Osteocyte (in vitro differentiated cells): ENCODE measurements at regions not wholly inside any gene's neighbourhood (a gene's known extent, or its start where the extent isn't known, plus 50 kb on each side); places are given as distances from the start of the nearest gene placed in this dataset.

ENCODE experiments used
- DNase-seq: peaks from one replicate; pipeline ENCODE4 v3.0.0; 2021; ENCODE audit warnings: mixed read lengths; ENCODE audit not compliant: unreplicated experiment; ENCODE audit errors: extremely low spot score
- H3K27ac Mint-ChIP-seq: one replicate; pipeline ENCODE4 v1.8.0; 2021; ENCODE audit warnings: mild to moderate bottlenecking, mixed read lengths; ENCODE audit not compliant: unreplicated experiment
- H3K27me3 Mint-ChIP-seq: one replicate; pipeline ENCODE4 v1.8.0; 2021; ENCODE audit warnings: mixed read lengths; ENCODE audit not compliant: unreplicated experiment
- H3K36me3 Mint-ChIP-seq: one replicate; pipeline ENCODE4 v1.8.0; 2021; ENCODE audit warnings: mixed read lengths; ENCODE audit not compliant: unreplicated experiment
- H3K4me1 Mint-ChIP-seq: one replicate; pipeline ENCODE4 v1.8.0; 2021; ENCODE audit warnings: mixed read lengths; ENCODE audit not compliant: unreplicated experiment
- H3K4me3 Mint-ChIP-seq: one replicate; pipeline ENCODE4 v1.8.0; 2021; ENCODE audit warnings: mild to moderate bottlenecking, moderate library complexity, mixed read lengths; ENCODE audit not compliant: unreplicated experiment
- H3K9me3 Mint-ChIP-seq: one replicate; pipeline ENCODE4 v1.8.0; 2021; ENCODE audit warnings: mixed read lengths; ENCODE audit not compliant: unreplicated experiment
- TF ChIP-seq, protein P1 (sequence below): fragments of 200-600 bp; sonication (generic); IDR thresholded peaks from 2 replicates; pipeline ENCODE4 v1.5.0; 2021; ENCODE audit warnings: antibody characterized with exemption, mild to moderate bottlenecking, moderate library complexity

DNA sequence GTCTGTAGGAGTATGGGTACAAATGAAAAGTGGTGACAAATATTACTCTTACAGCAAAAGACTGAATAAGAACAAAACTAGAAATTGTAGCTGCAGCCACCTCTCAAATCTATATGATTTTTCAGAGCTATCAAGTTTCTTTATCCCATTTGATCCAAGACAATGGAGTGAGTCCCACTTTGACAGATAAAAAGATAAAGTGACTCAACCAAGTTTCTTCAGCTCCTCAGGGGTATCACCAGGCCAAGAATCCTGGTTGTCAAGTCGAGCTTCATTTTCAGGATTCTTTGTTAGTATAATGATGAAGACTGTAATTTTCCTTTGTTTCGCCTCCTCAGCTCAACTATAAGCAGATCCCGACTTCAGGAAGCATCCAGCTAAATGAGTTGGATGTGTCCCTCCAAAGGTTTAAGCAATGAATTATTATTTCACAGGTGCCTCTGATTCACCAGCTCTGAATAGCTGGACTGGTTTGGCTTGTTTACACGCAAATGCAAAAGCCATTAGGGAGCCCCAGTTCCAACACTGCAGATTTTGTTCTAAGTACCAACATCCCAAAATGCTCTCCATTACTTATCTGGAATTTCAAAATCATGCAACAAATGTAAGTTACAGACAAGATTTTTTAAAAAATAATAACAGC, 238.9 kb downstream of the MAFB start:
- no peaks in the 10 kb centered on the region for H3K9me3 Mint-ChIP-seq
- DNase-seq, result peak; percentile 11
- no peaks in the 10 kb centered on the region for H3K36me3 Mint-ChIP-seq
- H3K4me1 Mint-ChIP-seq, result no peaks in the 10 kb centered on the region
- TF ChIP-seq, protein P1, sequence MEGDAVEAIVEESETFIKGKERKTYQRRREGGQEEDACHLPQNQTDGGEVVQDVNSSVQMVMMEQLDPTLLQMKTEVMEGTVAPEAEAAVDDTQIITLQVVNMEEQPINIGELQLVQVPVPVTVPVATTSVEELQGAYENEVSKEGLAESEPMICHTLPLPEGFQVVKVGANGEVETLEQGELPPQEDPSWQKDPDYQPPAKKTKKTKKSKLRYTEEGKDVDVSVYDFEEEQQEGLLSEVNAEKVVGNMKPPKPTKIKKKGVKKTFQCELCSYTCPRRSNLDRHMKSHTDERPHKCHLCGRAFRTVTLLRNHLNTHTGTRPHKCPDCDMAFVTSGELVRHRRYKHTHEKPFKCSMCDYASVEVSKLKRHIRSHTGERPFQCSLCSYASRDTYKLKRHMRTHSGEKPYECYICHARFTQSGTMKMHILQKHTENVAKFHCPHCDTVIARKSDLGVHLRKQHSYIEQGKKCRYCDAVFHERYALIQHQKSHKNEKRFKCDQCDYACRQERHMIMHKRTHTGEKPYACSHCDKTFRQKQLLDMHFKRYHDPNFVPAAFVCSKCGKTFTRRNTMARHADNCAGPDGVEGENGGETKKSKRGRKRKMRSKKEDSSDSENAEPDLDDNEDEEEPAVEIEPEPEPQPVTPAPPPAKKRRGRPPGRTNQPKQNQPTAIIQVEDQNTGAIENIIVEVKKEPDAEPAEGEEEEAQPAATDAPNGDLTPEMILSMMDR, result no peak
- no peak overlapping the region for H3K27ac Mint-ChIP-seq
- peaks cover 22% of the 10 kb centered on the region for H3K27me3 Mint-ChIP-seq
- H3K4me3 Mint-ChIP-seq, result no peak overlapping the region

DNA sequence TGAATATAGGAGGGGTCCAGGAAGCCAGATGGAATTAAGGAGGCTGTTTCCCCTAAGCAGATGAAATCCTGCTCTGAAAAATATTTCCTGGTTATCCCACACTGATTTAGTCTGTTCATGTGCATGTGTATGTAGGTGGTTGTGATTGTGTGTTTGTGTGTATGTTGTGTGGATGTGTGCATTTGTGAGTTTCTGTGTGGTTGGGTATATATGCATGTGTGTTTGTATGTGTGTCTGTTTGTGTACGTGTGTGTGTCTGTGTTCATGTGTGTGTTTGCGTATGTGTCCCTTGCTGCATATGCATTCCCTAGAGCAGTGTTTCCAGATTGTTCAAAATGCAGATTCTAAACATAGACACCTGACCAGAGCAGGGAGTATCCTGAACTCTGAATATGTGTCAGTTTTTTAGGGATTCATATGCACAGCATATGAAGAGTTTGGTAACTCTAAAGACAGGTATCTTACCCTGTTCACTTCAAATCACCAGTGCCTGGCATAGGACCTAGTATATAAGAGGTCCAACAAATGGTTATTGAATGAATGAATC, 239.8 kb downstream of the MAFB start:
- Mint-ChIP-seq H3K4me3 (no peak overlapping the region), H3K27me3 (peaks cover 18% of the 10 kb centered on the region), H3K27ac (no peak overlapping the region), H3K4me1 (no peaks in the 10 kb centered on the region), H3K36me3 (no peaks in the 10 kb centered on the region), H3K9me3 (no peaks in the 10 kb centered on the region)
- DNase-seq, result peak; percentile 2
- TF ChIP-seq, protein P1, result no peak

DNA sequence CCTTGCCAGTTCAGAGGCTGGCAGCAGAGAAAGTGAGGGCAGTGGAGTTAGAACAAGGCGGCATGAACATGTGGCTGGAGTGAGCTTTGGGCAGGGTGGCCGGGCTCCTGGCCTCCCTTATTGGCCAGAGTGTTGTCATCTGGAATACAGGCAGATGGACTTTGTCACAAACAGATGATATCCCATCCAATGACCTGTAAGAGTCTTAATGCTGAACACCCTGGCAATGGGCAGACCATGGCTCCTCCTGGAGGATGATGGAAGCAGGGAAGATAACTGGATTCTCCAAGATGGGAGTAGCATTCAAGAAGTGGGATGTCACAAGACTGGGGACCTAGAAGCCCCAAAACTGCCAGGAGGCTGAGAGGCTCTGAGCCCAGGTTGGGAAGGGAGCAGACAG, 242.1 kb downstream of the MAFB start:
- peak; percentile 73 for DNase-seq
- no peaks in the 10 kb centered on the region for H3K9me3 Mint-ChIP-seq
- no peak overlapping the region for H3K27ac Mint-ChIP-seq
- TF ChIP-seq, protein P1, result no peak
- H3K27me3 Mint-ChIP-seq, result peaks cover 16% of the 10 kb centered on the region
- H3K36me3 Mint-ChIP-seq, result no peaks in the 10 kb centered on the region
- H3K4me1 Mint-ChIP-seq, result no peaks in the 10 kb centered on the region
- no peak overlapping the region for H3K4me3 Mint-ChIP-seq

DNA sequence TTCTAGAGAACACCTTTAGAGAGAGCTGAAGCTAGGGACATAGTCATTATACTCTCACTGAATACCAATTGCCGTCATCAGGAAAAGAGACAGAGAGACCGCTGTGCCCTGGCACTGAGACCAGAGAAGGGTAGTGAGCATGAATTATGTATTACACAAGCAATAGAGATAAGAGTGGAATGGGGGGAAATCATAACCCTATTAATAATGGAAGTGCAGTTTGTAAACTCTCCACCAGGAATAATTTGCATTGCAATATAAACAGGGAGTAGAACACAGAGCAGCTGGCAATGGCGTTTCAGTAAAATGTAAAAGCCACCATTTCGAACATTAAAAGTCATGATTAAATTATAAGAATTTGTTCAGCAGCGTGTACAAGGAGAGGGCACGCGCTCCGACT, 244.5 kb downstream of the MAFB start:
- H3K27me3 Mint-ChIP-seq, result peaks cover 7% of the 10 kb centered on the region
- no peaks in the 10 kb centered on the region for H3K9me3 Mint-ChIP-seq
- H3K4me1 Mint-ChIP-seq, result no peaks in the 10 kb centered on the region
- DNase-seq, result no peak
- H3K27ac Mint-ChIP-seq, result no peak overlapping the region
- H3K4me3 Mint-ChIP-seq, result no peak overlapping the region
- H3K36me3 Mint-ChIP-seq, result no peaks in the 10 kb centered on the region
- TF ChIP-seq, protein P1, result no peak

DNA sequence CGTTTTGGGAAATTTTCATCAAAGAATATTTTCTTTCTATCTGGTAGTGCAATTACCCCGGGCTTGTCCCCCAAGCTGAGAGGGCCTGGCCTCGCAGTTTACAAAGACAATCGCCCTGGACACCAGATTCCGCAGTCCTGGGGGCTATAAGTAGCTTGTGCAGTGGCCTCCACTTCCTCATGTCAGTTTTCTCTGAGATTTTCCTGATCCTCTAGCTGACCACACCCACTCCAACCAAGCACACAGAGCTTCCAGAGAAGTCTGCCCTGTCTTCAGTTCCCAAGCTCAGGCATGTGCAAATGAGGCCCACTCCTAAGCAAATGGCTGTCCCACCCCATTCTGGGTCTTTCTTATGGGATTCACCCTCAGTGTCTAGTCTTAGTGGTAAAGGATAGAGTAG, 245.3 kb downstream of the MAFB start:
- TF ChIP-seq, protein P1, result no peak
- H3K27ac Mint-ChIP-seq, result no peak overlapping the region
- H3K4me1 Mint-ChIP-seq, result no peaks in the 10 kb centered on the region
- no peak overlapping the region for H3K4me3 Mint-ChIP-seq
- peak; percentile 40 for DNase-seq
- peaks cover 5% of the 10 kb centered on the region for H3K27me3 Mint-ChIP-seq
- H3K36me3 Mint-ChIP-seq, result no peaks in the 10 kb centered on the region
- no peaks in the 10 kb centered on the region for H3K9me3 Mint-ChIP-seq
